Liver (tissue), 3 donors: ENCODE measurements at regions not wholly inside any gene's neighbourhood (a gene's known extent, or its start where the extent isn't known, plus 50 kb on each side); places are given as distances from the start of the nearest gene placed in this dataset.

Experiments
- ATF3 ChIP-seq: IDR thresholded peaks from 2 replicates; pipeline ENCODE4 v1.6.1; 2016; ENCODE audit warnings: antibody characterized with exemption
- CTCF ChIP-seq: fragments of 150-350 bp; IDR thresholded peaks from 2 replicates; pipeline ENCODE4 v1.5.1; 2017; ENCODE audit warnings: improper control_type of control experiment, low read depth, low read length; ENCODE audit not compliant: missing input control
- GABPA ChIP-seq, 2 donors: IDR thresholded peaks in 1 of 2; conservative IDR thresholded peaks in 1 of 2; 2 replicates each; pipeline ENCODE4 v1.6.1; 2016; ENCODE audit warnings: antibody characterized with exemption in 2 of 2, mild to moderate bottlenecking in 1 of 2, moderate library complexity in 1 of 2
- JUND ChIP-seq, 2 donors: IDR thresholded peaks; 2 replicates each; pipeline ENCODE4 v1.6.1; 2016; ENCODE audit warnings: antibody characterized with exemption in 2 of 2
- MAX ChIP-seq: IDR thresholded peaks from 2 replicates; pipeline ENCODE4 v1.6.1; 2016; ENCODE audit warnings: antibody characterized with exemption
- RAD21 ChIP-seq, 2 donors: IDR thresholded peaks; 2 replicates each; pipeline ENCODE4 v1.6.1; 2016; ENCODE audit warnings: antibody characterized with exemption in 2 of 2, mild to moderate bottlenecking in 2 of 2
- REST ChIP-seq: IDR thresholded peaks from 2 replicates; pipeline ENCODE4 v1.6.1; 2016; ENCODE audit warnings: antibody characterized with exemption, mild to moderate bottlenecking
- SP1 ChIP-seq: IDR thresholded peaks from 2 replicates; pipeline ENCODE4 v1.6.1; 2018; ENCODE audit warnings: antibody characterized with exemption, mild to moderate bottlenecking
- TAF1 ChIP-seq: conservative IDR thresholded peaks from 2 replicates; pipeline ENCODE4 v1.6.1; 2016; ENCODE audit warnings: antibody characterized with exemption, mild to moderate bottlenecking
- ZBTB33 ChIP-seq: IDR thresholded peaks from 2 replicates; pipeline ENCODE4 v1.6.1; 2016; ENCODE audit warnings: antibody characterized with exemption
- donor health status: healthy.
- donor health status: healthy.

- TF ChIP-seq CTCF (no peak), SP1 (no peak), TAF1 (no peak), RAD21 (IDR thresholded peaks at IDR 0.05) (no peak), ATF3 (no peak), GABPA (IDR thresholded peaks at IDR 0.05 in 1 of 2, conservative IDR thresholded peaks at IDR 0.05 in 1 of 2) (no peak), REST (no peak), ZBTB33 (no peak), JUND (IDR thresholded peaks at IDR 0.05) (no peak), MAX (no peak)
Observed at GRCh38 chr10:130750441-130750840, 561.1 kb downstream of the TCERG1L start.
